Right lung (tissue), 2 donors: ENCODE measurements at regions not wholly inside any gene's neighbourhood (a gene's known extent, or its start where the extent isn't known, plus 50 kb on each side); places are given as distances from the start of the nearest gene placed in this dataset.
"Not testable (repeated sequence)": the region's sequence is repeated elsewhere in the genome, so short reads cannot be mapped to it uniquely, and the experiment has no call there.

Experiments used
- DNase-seq, 2 donors: peaks; one replicate each; pipeline ENCODE4 v3.0.0-alpha.2; 2013

DNA sequence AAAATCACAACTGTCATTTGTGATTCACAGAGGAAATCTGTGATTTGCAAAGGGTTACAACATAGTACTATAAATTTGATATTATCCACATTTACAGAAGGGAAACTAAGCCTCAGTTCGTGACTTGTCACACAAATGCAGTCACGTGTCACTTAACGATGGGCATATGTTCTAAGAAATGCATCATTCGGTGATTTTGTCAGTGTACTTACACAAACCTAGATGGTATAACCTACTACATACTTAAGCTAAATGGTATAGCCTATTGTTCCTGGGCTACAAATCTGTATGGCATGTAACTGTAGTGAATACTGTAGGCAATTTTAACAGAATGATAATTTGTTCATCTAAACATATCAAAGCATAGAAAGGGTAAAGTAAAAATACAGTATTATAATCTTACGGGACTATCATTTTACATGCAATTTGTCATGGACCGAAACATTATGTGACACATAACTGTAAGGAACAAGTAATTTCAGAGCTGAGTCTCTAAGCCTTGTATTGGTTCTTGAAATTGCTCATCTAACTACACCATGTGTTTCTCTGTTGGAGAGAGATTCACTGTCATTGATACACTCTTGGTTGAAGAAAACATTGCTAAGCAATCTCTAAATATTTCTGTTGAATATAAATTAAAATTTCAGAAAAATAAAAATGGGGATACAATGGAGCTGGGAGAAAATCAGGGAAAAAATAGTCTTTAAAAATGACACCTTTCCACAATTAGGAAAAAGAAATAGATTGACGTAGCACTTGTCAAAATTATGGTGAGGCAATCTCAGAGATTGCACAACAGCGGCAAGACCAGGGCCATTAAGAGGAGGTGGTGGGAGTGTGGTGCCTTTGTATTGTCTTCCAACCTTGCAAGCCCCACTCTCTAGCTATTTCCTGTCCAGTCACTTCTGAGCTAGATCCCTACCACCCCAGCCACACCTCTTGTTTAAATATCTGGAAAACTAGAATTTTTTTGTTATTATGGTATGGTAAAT lies 645.8 kb upstream of the TBL1XR1 start:
- DNase-seq, result no peak

DNA sequence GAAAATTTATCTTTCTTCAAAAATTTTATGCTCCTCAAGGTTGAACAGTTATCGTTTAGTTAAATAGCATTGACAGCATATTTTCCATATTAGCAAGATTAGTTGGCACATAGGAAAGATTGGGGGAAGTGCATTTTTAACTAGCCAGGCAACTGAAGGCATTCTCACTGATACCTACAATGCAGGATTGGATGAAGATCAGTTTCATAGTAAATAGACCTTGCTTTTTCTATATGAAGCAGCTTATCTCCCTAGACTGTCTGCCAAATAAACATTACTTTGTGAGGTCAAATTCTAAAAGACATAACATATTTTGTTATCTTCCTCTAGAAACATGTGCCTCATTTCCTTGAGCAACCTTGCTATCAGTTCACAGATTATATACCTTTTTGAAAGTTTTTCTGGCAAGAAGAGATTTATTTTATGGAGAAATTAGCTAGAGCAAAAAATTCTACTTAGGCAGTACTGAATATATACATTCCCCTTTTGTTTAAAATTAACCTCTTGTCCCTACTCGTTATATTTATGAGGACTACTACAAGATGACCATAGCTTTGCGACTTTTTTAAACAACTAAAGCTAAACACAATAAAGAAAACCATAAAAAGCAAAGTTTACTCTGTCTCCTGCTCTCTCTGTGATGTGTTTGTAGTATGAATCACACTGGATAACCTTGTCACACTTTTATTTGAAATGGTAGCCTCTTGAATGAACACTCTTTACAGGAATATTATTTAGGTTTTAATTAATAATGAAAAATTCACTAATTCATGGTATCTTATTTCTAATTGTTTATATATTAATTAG lies 654.9 kb upstream of the TBL1XR1 start:
- no peak for DNase-seq

DNA sequence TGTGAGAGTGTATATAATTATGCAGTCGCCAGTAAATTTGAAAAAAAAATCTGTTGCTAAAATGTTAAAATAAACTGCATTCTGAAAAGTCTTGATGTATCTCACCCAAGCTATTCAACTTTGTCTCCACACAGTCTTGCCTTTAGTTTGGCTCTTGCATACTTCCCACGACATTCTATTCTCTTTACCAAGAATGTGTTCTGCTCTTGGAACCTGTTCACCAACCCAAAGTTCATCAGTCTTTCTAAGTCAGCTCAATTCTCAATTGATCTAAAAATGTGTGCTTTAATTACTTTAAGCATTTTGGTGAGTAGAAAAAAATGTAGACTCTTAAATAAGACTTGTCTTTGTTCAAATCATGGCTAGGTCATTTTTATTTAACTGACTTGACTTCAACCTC lies 657.7 kb upstream of the TBL1XR1 start:
- no peak for DNase-seq

DNA sequence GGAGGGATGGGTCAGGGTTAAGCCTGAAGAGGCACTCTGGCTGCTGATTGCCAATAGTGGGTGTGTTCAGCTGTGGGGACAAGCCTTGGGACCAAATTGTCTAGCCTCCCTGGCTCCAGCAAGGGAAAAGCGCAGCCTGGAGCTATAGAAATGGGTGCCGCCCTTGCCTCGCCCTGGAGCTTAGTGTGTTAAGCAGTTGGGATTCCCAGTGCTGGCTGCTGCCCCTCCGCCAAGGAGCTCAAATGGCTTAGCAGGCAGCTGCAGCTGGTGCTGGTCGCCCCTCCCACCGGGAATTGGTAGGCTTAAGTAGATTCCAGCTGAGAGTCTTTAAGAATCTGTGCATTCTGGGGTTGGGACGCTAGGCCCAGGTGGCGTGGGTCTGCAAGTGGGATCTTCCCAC lies 662.9 kb upstream of the TBL1XR1 start:
- DNase-seq, result no peak

DNA sequence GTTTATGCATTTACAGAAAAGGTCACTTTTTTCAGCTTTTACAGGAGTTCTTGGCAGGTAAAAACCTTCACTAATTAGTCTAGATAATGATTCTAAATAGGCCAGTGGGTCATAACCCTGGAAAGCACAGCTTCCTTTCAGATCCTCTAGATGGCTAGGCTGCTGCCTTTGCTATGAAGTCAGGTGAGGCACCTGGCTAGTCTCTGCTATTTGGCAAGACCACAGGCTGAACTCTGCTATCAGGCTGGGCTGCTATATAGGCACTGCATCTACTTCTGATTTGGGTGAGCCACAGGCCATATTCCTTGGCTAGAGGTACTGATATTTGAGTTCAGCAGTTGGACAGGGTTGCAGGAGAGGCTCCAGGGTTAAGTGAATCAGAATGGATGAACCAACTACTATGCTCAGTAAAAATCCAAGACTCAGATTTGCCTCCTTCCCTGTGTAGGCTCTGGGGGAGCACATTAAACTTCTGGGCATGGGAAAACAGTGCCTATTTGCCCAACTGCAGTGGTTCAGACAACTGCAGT lies 665.7 kb upstream of the TBL1XR1 start:
- DNase-seq, result no peak

DNA sequence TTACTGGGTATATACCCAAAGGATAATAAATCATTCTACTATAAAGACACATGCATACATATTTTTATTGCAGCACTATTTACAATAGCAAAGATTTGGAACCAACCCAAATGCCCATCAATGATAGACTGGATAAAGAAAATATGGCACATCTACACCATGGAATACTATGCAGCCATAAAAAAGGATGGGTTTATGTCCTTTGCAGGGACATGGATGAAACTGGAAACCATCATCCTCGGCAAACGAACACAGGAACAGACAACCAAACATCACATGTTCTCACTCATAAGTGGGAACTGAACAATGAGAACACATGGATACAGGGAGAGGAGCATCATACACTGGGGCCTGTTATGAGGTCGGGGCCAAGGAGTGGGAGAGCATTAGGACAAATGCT lies 665.0 kb upstream of the KCNMB2 start:
- DNase-seq, result not testable (repeated sequence)

DNA sequence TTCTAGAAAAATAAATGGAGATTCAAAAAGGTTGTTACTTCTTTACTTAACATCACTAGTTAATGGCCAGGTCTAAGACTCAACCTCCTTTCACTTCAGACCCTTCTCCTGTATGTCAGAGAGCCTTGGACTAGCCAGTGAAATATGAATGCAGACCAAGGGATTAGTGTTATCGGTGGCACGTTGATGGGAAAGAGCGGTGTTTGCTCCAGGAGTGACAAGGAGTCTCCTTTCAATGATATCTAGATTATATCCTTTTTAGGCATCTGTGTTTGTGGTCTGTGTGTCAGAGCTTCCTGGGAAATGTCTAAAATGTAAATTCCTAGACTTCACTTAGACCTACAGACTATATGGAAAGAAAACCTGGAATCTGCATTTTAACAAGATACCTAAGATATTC lies 658.0 kb upstream of the KCNMB2 start:
- DNase-seq, result no peak

DNA sequence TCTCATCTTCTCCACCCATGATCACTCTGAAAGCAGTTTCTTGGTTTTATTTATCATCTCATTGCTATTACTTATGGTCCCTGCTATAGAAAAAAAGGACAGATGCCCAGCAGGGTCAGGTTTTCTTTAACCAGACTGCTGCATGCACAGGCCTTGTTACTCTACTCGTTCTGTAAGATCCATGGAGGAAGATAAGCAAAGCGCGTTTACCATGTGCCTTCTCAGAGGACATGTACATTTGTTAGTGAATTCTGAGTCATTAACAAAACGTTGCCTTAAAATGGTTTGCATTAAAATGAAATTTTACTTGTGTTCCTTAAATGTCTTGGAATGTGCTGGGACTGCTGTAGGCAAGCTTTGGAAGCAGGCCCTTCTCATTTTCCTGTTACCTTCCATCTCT lies 657.3 kb upstream of the KCNMB2 start:
- DNase-seq, result no peak

DNA sequence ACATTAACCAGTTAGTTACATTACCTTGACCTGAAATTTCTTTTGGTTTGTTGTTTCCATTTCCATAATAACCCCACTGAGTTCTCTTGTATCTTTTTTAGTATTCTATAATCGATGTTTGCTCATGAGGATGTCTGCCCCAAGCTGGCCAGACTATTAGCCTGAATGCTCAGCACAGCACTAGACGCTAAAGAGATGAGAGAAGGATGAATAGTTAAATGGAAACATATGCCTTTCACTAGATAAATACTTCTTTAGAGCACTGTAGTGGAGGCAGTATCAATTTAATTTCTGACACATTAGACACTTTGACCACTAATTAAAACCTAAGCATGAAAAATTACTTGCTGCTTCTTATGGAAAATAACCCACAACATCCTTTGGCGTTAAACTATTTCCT lies 654.9 kb upstream of the KCNMB2 start:
- DNase-seq, result no peak

DNA sequence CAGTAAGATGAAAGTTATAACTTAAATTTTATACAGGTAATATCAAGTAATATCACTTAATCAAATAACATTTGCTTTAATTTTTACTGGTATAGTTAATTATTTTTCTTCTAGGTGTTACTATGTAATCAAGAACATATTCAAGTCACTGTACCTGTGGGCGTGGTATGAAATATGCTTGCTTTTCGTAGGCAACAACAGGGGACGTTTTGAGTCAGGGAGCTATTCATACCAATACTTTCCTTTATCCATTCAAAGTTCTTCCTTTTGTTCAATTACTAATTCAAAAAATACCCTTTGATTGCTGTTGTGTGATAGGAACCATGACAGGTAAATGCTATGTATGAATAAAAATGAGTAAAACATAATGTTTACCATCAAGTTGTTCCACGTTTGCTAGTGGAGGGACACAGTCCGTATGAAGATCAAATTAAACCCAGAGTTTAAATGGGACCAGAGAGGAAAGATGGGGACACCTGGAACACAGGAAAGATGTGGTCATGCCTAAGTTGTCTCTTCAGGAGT lies 654.0 kb upstream of the KCNMB2 start:
- no peak for DNase-seq

DNA sequence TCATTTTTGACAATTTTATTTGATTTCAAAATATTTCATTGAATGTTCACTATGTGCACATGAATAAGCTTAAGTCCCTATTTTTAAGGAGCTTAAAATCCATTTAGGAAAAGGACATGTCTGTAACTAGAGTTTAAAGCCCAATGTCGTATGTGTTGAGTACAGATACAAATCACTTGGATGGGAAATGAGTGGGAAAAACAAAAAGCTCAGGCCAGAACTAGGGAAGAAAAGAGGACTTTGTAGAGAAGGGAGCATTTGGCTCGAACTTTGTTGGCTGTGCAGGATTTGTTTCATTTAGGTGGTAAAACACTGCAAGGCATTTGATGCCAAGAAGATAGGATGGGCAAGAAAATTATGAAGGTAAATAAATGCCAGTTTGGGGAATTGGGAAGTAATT lies 653.1 kb upstream of the KCNMB2 start:
- no peak for DNase-seq

DNA sequence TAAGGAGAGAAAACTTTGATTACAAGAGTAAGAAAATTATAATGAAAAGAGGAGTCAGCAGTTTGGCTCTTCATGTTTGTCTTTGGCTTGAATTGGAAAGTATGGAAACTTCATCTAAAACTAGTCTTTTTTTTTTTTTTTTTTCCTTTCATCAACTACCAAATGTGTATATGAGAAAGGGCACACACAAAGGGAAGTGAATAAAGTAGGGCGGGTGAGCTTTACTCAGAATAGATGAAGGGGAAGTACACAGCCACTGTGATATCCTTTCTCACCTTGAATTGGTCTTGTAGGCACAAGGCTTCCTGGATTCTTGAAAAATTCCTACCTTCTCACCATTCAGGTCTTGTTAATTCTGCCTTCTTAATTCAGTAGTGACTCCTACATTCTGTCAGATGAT lies 652.3 kb upstream of the KCNMB2 start:
- no peak for DNase-seq

DNA sequence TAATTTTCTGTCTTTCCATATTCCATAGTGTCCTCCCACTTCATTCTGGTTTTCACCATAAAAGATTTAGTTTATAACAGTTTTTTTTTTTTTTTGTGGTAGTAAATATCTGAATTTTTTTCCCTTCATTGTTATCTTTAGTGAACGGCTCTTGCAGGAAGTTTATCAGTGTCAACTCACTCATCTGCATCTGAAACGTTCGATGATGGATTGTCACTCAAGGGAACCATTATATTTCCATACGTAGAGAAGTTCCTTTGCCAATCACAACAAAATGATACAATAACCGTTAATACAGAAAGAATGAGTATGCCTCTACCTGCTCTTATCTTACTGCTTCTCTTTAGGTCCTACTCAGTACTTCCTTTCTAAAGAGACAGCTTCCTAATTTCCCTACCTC lies 651.2 kb upstream of the KCNMB2 start:
- no peak for DNase-seq

DNA sequence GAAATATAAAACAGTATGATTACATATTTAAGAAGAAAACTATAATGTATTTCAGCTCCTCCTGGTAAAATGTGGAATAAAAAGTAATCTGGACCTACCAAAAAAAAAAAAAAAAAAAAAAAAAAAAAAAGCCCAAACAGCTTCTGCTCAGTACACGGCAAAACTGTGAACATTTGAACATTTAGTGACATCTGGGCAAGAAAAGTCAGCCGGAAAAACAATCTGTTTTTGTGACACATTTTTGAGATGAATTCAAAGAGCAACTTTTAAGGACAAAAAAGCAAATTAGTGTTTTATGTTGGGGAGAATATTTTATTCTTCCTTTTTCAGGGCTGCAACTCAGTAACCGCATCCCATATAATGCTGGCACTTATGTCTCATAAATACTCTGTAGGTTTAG lies 649.7 kb upstream of the KCNMB2 start:
- no peak for DNase-seq

DNA sequence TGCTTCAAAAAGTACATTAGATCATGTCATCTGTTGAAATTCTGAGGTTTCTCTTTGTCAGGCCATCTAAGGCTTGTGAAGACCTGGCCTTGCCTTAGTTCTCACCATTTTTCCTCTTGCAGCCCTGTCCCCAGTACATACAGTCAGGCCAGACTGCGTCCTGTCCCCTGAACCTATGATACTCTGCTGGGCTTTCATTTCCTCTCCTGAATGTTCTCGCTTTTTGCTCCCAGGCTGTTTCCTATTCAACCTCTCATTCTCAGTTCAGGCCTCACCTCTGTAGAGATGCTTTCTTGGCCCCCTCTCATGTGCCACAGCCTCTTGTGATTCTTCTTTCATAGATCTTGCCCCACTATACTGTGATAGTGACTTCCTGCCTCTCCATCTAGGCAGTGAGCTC lies 648.8 kb upstream of the KCNMB2 start:
- DNase-seq, result no peak

DNA sequence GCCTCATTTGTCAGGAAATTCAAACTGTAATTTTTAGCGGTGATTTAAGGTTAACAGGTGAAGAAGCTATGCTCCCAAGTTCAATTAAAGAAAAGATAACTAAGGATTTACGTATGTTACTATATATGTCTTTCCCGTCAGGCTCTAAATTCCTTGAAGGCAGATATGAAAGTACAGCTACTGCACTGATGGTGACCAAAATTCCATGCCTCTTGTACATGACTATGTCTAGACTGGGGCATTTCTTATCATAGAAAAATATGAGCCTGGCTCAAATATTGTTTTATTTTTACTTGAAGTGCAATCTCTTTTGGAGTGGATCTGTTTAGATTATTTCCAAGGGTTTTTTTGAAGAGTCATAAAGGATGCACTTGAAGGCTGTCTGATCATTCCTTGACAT lies 647.1 kb upstream of the KCNMB2 start:
- DNase-seq, result no peak

DNA sequence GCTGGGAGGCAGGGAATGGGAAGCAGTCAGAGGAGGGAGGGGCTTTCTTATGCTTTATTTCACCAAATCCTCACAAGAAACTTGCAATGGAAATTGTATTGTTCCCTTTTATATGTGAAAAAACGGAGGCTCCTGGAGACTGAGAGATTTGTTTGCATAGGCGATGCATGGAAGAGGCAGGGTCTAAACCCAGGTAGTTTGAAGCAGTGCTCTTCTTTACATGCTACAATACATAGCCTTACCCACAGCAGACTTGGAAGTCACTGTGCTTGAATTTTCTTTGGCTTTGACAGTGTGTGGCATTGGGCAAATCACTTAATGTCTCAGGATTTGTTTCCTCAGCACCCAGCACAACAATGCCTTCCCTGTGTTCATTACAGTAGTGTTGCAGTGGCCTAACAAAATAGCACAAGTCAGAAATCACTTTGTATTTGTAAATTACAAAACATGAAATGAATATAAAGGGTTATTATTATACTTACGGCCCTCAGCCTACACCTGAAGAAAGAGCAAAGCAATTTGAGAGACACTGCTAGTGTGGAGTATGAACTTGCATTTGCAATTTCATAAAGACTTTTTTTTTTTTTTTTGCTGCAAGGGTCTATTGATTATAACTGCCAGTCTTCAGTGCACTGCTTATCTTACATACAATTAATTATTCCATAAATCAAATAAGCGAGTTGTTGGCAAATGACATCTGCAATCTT lies 646.4 kb upstream of the KCNMB2 start:
- no peak for DNase-seq

DNA sequence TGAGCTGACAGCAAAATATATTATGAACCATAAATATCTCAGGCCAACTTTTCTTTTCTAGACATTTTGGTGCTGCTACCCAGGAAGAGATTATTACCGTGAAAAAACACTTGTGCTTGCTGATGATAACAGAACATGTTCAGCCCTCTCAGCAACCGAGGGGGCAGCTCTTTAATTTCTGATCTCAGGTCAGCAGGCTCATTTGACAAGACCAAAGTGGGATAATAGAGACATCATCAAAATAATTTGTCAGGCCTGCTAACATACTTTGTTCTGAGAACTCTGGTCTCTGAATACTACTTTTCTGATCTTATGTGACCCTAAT lies 645.9 kb upstream of the KCNMB2 start:
- DNase-seq, result no peak

DNA sequence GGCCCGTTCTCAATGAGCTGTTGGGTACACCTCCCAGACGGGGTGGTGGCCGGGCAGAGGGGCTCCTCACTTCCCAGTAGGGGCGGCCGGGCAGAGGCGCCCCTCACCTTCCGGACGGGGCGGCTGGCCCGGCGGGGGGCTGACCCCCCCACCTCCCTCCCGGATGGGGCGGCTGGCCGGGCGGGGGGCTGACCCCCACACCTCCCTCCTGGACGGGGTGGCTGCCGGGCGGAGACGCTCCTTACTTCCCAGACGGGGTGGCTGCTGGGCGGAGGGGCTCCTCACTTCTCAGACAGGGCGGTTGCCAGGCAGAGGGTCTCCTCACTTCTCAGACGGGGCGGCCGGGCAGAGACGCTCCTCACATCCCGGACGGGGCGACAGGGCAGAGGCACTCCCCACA lies 644.7 kb upstream of the KCNMB2 start:
- not testable (repeated sequence) for DNase-seq

DNA sequence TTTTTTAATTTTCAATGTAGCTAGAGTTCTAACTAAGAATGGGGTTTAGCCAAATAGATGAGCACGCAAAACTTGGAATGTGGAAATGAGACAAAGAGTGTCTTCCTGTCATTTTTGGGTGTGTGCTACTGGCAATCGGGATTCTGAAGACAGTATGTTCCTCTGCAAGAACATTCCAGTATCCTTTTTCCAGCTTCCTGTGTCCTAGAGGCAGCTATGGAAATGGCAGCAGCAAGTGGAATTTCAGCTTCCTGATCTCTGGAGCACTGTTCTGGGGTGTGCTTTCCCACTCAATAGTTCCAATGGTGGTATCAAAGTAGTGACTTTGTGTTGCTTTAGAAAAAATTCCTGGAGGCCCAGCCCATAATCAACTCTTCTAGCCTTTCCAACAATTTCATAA lies 642.9 kb upstream of the KCNMB2 start:
- DNase-seq, result no peak

DNA sequence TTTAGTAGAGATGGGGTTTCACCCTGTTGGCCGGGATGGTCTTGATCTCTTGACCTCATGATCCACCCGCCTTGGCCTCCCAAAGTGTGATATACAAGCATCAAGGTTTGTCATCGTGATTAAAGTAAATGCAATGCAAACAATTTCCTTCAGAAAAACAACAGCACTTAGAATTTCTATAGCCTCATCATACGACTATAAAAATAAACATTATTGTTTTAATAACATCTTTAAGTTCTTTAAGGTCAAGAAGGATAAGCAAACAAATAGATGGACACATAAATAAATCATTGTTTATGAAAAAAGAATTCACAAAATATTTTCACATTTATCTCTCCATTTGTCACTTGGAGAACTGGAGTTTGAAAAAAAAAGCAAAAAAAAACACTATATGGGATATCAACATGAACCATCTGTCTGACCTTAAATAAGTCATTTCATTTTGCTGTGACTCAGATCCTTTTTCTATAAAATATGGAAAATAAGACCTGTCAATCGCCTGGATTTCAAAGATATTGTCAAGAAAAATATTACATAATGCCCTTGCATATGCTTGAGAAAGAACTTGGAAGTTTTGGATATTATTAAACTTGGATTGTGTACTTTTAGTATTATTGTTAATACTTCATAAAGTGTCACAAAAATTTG lies 642.0 kb upstream of the KCNMB2 start:
- DNase-seq, result no peak

DNA sequence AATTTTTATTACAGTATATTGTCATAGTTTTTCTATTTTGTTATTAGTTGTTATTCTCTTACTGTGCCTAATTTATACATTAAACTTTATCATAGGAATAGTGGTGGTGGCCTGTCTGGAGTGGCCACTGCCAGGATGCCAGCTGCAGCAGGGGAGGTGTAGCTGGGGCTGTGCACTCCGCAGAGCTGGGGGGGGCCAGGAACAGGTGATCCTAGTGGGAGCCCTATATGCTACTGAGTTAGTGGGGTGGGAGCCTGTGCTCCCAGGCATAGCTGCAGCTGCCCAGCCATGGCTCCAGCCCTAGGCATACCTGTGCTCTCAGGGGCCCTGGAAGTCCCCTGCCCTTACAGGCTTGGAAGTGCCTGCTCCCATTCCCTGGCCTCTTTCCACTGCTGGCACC lies 638.1 kb upstream of the KCNMB2 start:
- DNase-seq, result no peak
